Naive thymus-derived CD8-positive, alpha-beta T cell (primary cell): ENCODE measurements at regions not wholly inside any gene's neighbourhood (a gene's known extent, or its start where the extent isn't known, plus 50 kb on each side); places are given as distances from the start of the nearest gene placed in this dataset.
A peak's percentile ranks its signal among the peaks of the same experiment; 100 is the strongest.
"Not testable (repeated sequence)": the region's sequence is repeated elsewhere in the genome, so short reads cannot be mapped to it uniquely, and the experiment has no call there.

Experiments used
- ATAC-seq, 2 donors: fragments of 150-1000 bp; cut with Tn5 transposase in 1 of 2; sonication (Bioruptor Pico), chemical (Tn5 transposase) in 1 of 2; 1 replicate in 1 of 2; 2 replicates in 1 of 2; pipeline ENCODE4 v1.10.0; 2021; ENCODE audit warnings: mild to moderate bottlenecking in 2 of 2, moderate library complexity in 2 of 2
- POLR2A ChIA-PET: fragments of 350-600 bp; sonication (Branson Sonifier 250); formaldehyde crosslinking; loops from one replicate; lab custom pipeline; 2021; ENCODE audit warnings: antibody characterized with exemption; lab: Charles Lee
- DNase-seq, 10 donors: peaks; one replicate each; pipeline versions ENCODE4 v3.0.0 to v3.0.0-alpha.2; 2020 to 2022
- H3K27ac Mint-ChIP-seq, 10 donors: one replicate each; pipeline ENCODE4 v1.8.0; 2020 to 2022; ENCODE audit warnings: mild to moderate bottlenecking in 10 of 10, mixed read lengths in 10 of 10, moderate library complexity in 4 of 10, inconsistent platforms in 1 of 10
- H3K27me3 Mint-ChIP-seq, 5 donors: one replicate each; pipeline ENCODE4 v1.8.0; 2021 to 2022; ENCODE audit warnings: mixed read lengths in 5 of 5
- H3K36me3 Mint-ChIP-seq, 3 donors: one replicate each; pipeline ENCODE4 v1.8.0; 2020 to 2022; ENCODE audit warnings: mixed read lengths in 3 of 3, mild to moderate bottlenecking in 2 of 3, inconsistent platforms in 1 of 3
- H3K4me1 Mint-ChIP-seq, 4 donors: one replicate each; pipeline ENCODE4 v1.8.0; 2021 to 2022; ENCODE audit warnings: mixed read lengths in 4 of 4
- H3K4me3 Mint-ChIP-seq, 10 donors: one replicate each; pipeline ENCODE4 v1.8.0; 2020 to 2022; ENCODE audit warnings: mild to moderate bottlenecking in 10 of 10, mixed read lengths in 10 of 10, moderate library complexity in 6 of 10, inconsistent platforms in 1 of 10
- H3K9me3 Mint-ChIP-seq, 9 donors: one replicate each; pipeline ENCODE4 v1.8.0; 2020 to 2022; ENCODE audit warnings: mixed read lengths in 9 of 9, mild to moderate bottlenecking in 3 of 9, inconsistent platforms in 1 of 9, moderate library complexity in 1 of 9

- Mint-ChIP-seq H3K27me3 (no peaks in the 10 kb centered on the region), H3K27ac (peak overlapping the region in 1 of 10 donors; percentile 1), H3K4me1 (peaks cover 0 to 13% (median under 1%) of the 10 kb centered on the region in 4 donors), H3K36me3 (peaks cover 0 to 5% (median 0%) of the 10 kb centered on the region in 3 donors), H3K4me3 (no peak overlapping the region), H3K9me3 (no peaks in the 10 kb centered on the region)
- ATAC-seq (no peak), DNase-seq (no peak)
- POLR2A ChIA-PET = no interaction called here
Measured at GRCh38 chr13:99692854-99693253, 191.6 kb downstream of the TM9SF2 start.

DNA sequence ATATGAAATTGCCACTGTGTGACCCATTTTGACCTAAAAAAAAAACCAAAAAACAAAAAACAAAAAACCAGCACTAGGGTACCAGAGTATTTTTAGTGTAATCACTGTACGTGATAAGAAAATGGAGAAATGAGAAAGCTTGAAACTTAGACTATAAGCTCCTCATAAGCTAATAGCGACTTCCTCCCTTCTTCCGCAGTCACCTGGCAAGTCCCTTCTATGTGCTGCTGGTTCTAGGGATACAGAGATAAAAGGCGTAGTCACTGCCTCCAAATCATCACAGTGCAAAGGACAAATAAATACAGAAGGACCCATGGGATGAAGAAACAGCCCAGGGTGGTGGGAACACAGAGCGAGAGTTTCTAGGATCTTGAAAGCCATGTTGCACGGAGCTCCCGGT is 190.3 kb downstream of the TM9SF2 start:
- no peak overlapping the region for H3K4me3 Mint-ChIP-seq
- POLR2A ChIA-PET = no interaction called here
- no peak overlapping the region for H3K27ac Mint-ChIP-seq
- no peaks in the 10 kb centered on the region for H3K9me3 Mint-ChIP-seq
- DNase-seq (no peak), ATAC-seq (no peak)
- no peaks in the 10 kb centered on the region for H3K27me3 Mint-ChIP-seq
- peaks cover 0 to 5% (median 0%) of the 10 kb centered on the region in 3 donors for H3K36me3 Mint-ChIP-seq
- H3K4me1 Mint-ChIP-seq = peaks cover 0 to 21% (median 3%) of the 10 kb centered on the region in 4 donors

GRCh38 chr13:99690426-99691174 is 189.3 kb downstream of the TM9SF2 start:
- peak overlapping the region in 1 of 10 donors; percentile 39 for H3K27ac Mint-ChIP-seq
- peaks cover 0 to 3% (median 0%) of the 10 kb centered on the region in 3 donors for H3K36me3 Mint-ChIP-seq
- POLR2A ChIA-PET = interaction anchor here (0.6 kb wide), 1 partner anchor 224 kb away, joined by 3 read pairs; no protein-coding TSS in a partner anchor
- H3K4me3 Mint-ChIP-seq = no peak overlapping the region
- H3K4me1 Mint-ChIP-seq = peaks cover 0 to 21% (median 5%) of the 10 kb centered on the region in 4 donors
- no peaks in the 10 kb centered on the region for H3K27me3 Mint-ChIP-seq
- H3K9me3 Mint-ChIP-seq = no peaks in the 10 kb centered on the region
- DNase-seq = no peak
- ATAC-seq = no peak

- DNase-seq (no peak), ATAC-seq (no peak)
- Mint-ChIP-seq H3K36me3 (peaks cover 0 to 3% (median 0%) of the 10 kb centered on the region in 3 donors), H3K9me3 (no peaks in the 10 kb centered on the region), H3K4me1 (peaks cover 0 to 21% (median 5%) of the 10 kb centered on the region in 4 donors), H3K4me3 (no peak overlapping the region), H3K27ac (peak overlapping the region in 1 of 10 donors; percentile 39), H3K27me3 (no peaks in the 10 kb centered on the region)
- POLR2A ChIA-PET = interaction anchor here (0.6 kb wide), 1 partner anchor 224 kb away, joined by 3 read pairs; no protein-coding TSS in a partner anchor
Measured at GRCh38 chr13:99689955-99690354, 188.7 kb downstream of the TM9SF2 start.

- no peak overlapping the region for H3K4me3 Mint-ChIP-seq
- H3K9me3 Mint-ChIP-seq = no peaks in the 10 kb centered on the region
- POLR2A ChIA-PET = no interaction called here
- H3K4me1 Mint-ChIP-seq = peaks cover 0 to 21% (median 5%) of the 10 kb centered on the region in 4 donors
- H3K36me3 Mint-ChIP-seq = peaks cover 0 to 3% (median 0%) of the 10 kb centered on the region in 3 donors
- ATAC-seq (no peak), DNase-seq (no peak)
- no peaks in the 10 kb centered on the region for H3K27me3 Mint-ChIP-seq
- peak overlapping the region in 1 of 10 donors; percentile 2 for H3K27ac Mint-ChIP-seq
Measured at GRCh38 chr13:99688776-99689175, 187.5 kb downstream of the TM9SF2 start.

DNA sequence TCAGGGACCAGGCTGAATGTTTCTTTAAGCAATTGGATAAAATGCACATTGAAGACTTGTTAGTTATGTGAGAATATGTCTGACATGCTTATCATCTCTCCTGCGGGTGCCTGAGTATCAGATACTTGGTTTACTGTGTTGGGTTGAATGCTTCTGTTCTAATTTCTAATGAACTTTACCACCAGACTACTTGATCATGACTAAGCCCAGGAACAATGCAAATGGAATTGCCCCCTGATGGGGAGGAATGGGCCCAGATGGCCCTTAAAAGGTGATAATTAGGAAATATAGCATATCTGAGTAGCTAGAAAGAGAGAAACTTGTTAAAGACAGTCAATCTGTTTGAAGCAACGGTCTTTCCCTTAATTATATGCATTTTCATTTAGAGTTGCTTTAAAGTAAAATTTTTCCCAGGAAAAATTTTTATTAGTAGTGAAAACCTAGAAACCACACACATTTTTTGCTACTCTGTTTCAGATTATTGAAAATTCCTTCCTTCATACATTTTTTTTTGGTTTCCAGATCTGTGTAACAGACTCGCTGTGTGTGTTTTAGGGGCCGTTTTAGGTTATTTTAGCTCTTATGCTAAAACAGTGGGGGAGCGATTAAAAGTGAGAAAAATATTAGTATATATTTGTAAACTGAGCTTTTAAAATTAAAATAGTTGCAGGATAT is 186.6 kb downstream of the TM9SF2 start:
- Mint-ChIP-seq H3K4me3 (no peak overlapping the region), H3K36me3 (peaks cover 0 to 3% (median 0%) of the 10 kb centered on the region in 3 donors), H3K4me1 (peaks cover 0 to 21% (median 5%) of the 10 kb centered on the region in 4 donors), H3K27ac (no peak overlapping the region), H3K9me3 (no peaks in the 10 kb centered on the region), H3K27me3 (no peaks in the 10 kb centered on the region)
- POLR2A ChIA-PET = no interaction called here
- DNase-seq = no peak
- no peak for ATAC-seq

- no peak overlapping the region for H3K4me3 Mint-ChIP-seq
- H3K9me3 Mint-ChIP-seq = no peaks in the 10 kb centered on the region
Measured at GRCh38 chr13:99686944-99687411, 185.7 kb downstream of the TM9SF2 start.

DNA sequence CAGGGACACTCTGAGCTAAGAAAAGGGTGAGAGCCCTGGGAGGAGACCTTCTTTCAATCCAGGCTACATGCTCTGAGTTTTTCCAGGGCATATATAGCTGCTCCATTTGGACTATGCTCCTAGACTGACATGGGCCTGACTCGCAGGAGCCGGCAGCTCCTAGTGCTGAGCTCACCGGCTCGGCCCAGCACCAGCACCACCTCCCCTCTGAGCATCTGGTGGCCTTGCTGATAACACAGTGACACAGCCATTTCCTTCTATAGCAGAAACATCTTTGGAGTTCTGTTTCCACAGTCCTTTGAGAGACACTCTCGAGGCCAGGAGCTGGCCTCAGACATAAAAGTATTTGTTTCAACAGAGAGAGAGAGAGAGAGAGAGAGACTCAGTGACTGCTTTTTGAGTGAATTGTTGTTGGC is 184.9 kb downstream of the TM9SF2 start:
- POLR2A ChIA-PET = no interaction called here
- H3K9me3 Mint-ChIP-seq = no peaks in the 10 kb centered on the region
- ATAC-seq = no peak
- H3K4me3 Mint-ChIP-seq = no peak overlapping the region
- H3K4me1 Mint-ChIP-seq = peaks cover 0 to 21% (median 5%) of the 10 kb centered on the region in 4 donors
- DNase-seq = no peak
- H3K36me3 Mint-ChIP-seq = peaks cover 0 to 3% (median 3%) of the 10 kb centered on the region in 3 donors
- no peaks in the 10 kb centered on the region for H3K27me3 Mint-ChIP-seq
- peak overlapping the region in 2 of 10 donors; percentile 6 to 22 for H3K27ac Mint-ChIP-seq

More at GRCh38 chr13:99686944-99687411, 185.7 kb downstream of the TM9SF2 start:
- no peak for ATAC-seq
- Mint-ChIP-seq H3K27ac (no peak overlapping the region), H3K4me1 (peaks cover 0 to 21% (median 5%) of the 10 kb centered on the region in 4 donors), H3K36me3 (peaks cover 0 to 3% (median 3%) of the 10 kb centered on the region in 3 donors), H3K27me3 (no peaks in the 10 kb centered on the region)
- no peak for DNase-seq
- POLR2A ChIA-PET = no interaction called here

DNA sequence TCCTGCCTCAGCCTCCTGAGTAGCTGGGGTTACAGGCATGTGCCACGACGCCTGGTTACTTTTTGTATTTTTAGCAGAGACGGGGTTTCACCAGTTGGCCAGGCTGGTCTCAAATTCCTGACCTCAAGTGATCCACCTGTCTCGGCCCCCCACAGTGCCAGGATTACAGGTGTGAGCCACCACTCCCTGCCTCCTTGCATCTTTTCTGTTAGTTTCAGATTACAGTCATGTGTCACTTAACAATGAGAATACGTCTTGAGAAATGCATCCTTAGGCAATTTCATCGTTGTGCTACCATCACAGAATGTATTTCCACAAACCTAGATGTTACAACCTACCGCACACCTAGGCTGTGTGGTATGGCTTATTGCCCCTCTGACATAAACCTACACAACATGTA is 180.4 kb downstream of the TM9SF2 start:
- peaks cover 0 to 6% (median 4%) of the 10 kb centered on the region in 4 donors for H3K4me1 Mint-ChIP-seq
- DNase-seq = no peak
- POLR2A ChIA-PET = no interaction called here
- no peaks in the 10 kb centered on the region for H3K27me3 Mint-ChIP-seq
- peaks cover 0 to 3% (median 0%) of the 10 kb centered on the region in 3 donors for H3K36me3 Mint-ChIP-seq
- H3K27ac Mint-ChIP-seq = no peak overlapping the region
- H3K4me3 Mint-ChIP-seq = no peak overlapping the region
- no peak for ATAC-seq
- no peaks in the 10 kb centered on the region for H3K9me3 Mint-ChIP-seq

- H3K27me3 Mint-ChIP-seq = peaks cover 0 to 3% (median 0%) of the 10 kb centered on the region in 5 donors
- H3K36me3 Mint-ChIP-seq = peaks cover 0 to 10% (median 7%) of the 10 kb centered on the region in 3 donors
- POLR2A ChIA-PET = no interaction called here
- H3K4me3 Mint-ChIP-seq = no peak overlapping the region
- H3K27ac Mint-ChIP-seq = no peak overlapping the region
- ATAC-seq = no peak
- no peaks in the 10 kb centered on the region for H3K9me3 Mint-ChIP-seq
- DNase-seq = no peak
- peaks cover 0 to 6% (median 4%) of the 10 kb centered on the region in 4 donors for H3K4me1 Mint-ChIP-seq
Measured at GRCh38 chr13:99677116-99677951, 176.1 kb downstream of the TM9SF2 start.

GRCh38 chr13:99671746-99672145 is 170.5 kb downstream of the TM9SF2 start:
- Mint-ChIP-seq H3K4me1 (peaks cover 0 to 6% (median 3%) of the 10 kb centered on the region in 4 donors), H3K27ac (peak overlapping the region in 1 of 10 donors; percentile 15), H3K36me3 (peaks cover 0 to 12% (median 4%) of the 10 kb centered on the region in 3 donors), H3K9me3 (no peaks in the 10 kb centered on the region), H3K4me3 (no peak overlapping the region), H3K27me3 (peaks cover 0 to 3% (median 0%) of the 10 kb centered on the region in 5 donors)
- no peak for ATAC-seq
- DNase-seq = no peak
- POLR2A ChIA-PET = no interaction called here

DNA sequence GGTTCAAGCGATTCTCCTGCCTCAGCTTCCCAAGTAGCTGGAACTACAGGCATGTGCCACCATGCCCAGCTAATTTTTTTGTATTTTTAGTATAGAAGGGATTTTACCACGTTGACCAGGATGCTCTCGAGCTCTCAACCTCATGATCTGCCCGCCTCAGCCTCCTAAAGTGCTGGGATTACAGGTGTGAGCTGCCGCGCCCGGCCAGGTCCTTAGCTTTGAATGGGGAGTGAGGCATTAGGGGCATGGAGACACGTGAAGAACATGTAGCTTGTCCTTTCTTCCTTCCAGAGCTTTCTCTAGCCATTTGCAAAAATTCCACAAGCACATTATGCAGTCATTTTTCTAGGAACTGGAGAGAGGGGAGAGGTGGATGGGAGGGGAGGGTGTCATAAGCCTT is 167.8 kb downstream of the TM9SF2 start:
- not testable (repeated sequence) for H3K4me1 Mint-ChIP-seq, H3K4me3 Mint-ChIP-seq, H3K27ac Mint-ChIP-seq, H3K36me3 Mint-ChIP-seq, ATAC-seq, H3K9me3 Mint-ChIP-seq, DNase-seq, H3K27me3 Mint-ChIP-seq
- POLR2A ChIA-PET = interaction anchor here (1.5 kb wide), 1 partner anchor 10 kb away, joined by 8 read pairs; no protein-coding TSS in a partner anchor
